H1 (cell line): ENCODE measurements at regions not wholly inside any gene's neighbourhood (a gene's known extent, or its start where the extent isn't known, plus 50 kb on each side); places are given as distances from the start of the nearest gene placed in this dataset.

Source experiments
- CTCF ChIA-PET: fragments of 300-600 bp; sonication (Branson Sonifier 250); formaldehyde crosslinking; loops from one replicate; lab custom pipeline; 2021; ENCODE audit not compliant: partially characterized antibody; lab: Charles Lee
- POLR2A ChIA-PET: fragments of 300-600 bp; sonication (Branson Sonifier 250); formaldehyde crosslinking; loops from one replicate; lab custom pipeline; 2021; ENCODE audit warnings: inconsistent platforms; ENCODE audit not compliant: partially characterized antibody; lab: Charles Lee
- DNase-seq, 2 experiments: peaks; one replicate each; pipeline versions ENCODE4 v3.0.0 to v3.0.0-alpha.2; 2010 to 2022; ENCODE audit warnings: low spot score in 2 of 2, low read depth in 1 of 2, mixed read lengths in 1 of 2
- FAIRE-seq: peaks from 2 replicates; lab custom pipeline; 2011; peaks lifted over from hg19 to GRCh38; lab: Jason Lieb, UNC
- H2AFZ ChIP-seq: 2 replicates; pipeline ENCODE4 v1.8.1; 2012; ENCODE audit warnings: low read length, inconsistent platforms
- H2AK5ac ChIP-seq: 2 replicates; pipeline ENCODE4 v1.6.1; 2013; ENCODE audit warnings: low read depth, low read length
- H2BK120ac ChIP-seq: replicated peaks from 2 replicates; pipeline ENCODE3; 2013; ENCODE audit warnings: low read depth, low read length, inconsistent platforms
- H2BK12ac ChIP-seq: 2 replicates; pipeline ENCODE4 v1.6.1; 2013; ENCODE audit warnings: low read depth, low read length
- H2BK15ac ChIP-seq: 2 replicates; pipeline ENCODE4 v1.6.1; 2013; ENCODE audit warnings: low read length
- H2BK20ac ChIP-seq: 2 replicates; pipeline ENCODE4 v1.6.1; 2013; ENCODE audit warnings: low read length
- H2BK5ac ChIP-seq: 2 replicates; pipeline ENCODE4 v1.6.1; 2013; ENCODE audit warnings: low read depth, low read length
- H3K14ac ChIP-seq: 2 replicates; pipeline ENCODE4 v1.6.1; 2013; ENCODE audit warnings: inconsistent platforms; ENCODE audit not compliant: insufficient read length
- H3K18ac ChIP-seq: 2 replicates; pipeline ENCODE4 v1.6.1; 2013; ENCODE audit warnings: low read length; ENCODE audit errors: extremely low read depth
- H3K23ac ChIP-seq: 2 replicates; pipeline ENCODE4 v1.6.1; 2013; ENCODE audit warnings: inconsistent platforms; ENCODE audit not compliant: insufficient read length
- H3K23me2 ChIP-seq: 2 replicates; pipeline ENCODE4 v1.6.1; 2013; ENCODE audit warnings: low read depth, low read length
- H3K27ac ChIP-seq: 2 replicates; pipeline ENCODE4 v1.6.1; 2011; ENCODE audit warnings: low read depth, low read length, inconsistent platforms
- H3K27me3 ChIP-seq, 4 experiments: replicated peaks in 1 of 4; 1 replicate in 1 of 4; 2 replicates in 3 of 4; pipeline versions ENCODE4 v1.6.1 to v1.8.1; 2011 to 2013; ENCODE audit warnings: low read length in 3 of 4, mild to moderate bottlenecking in 3 of 4, inconsistent platforms in 2 of 4, mixed read lengths in 2 of 4, moderate library complexity in 1 of 4; ENCODE audit not compliant: control insufficient read depth in 3 of 4, insufficient read depth in 3 of 4; ENCODE audit errors: extremely low read depth in 1 of 4
- H3K36me3 ChIP-seq, 4 experiments: 2 replicates each; pipeline versions ENCODE4 v1.6.1 to v1.8.1; 2011 to 2013; ENCODE audit warnings: mild to moderate bottlenecking in 4 of 4, low read length in 3 of 4, moderate library complexity in 2 of 4, control low read depth in 1 of 4, inconsistent platforms in 1 of 4; ENCODE audit not compliant: insufficient read depth in 4 of 4, control insufficient read depth in 2 of 4
- H3K4ac ChIP-seq: replicated peaks from 2 replicates; pipeline ENCODE3; 2013; ENCODE audit warnings: low read length, low read depth, mixed read lengths, inconsistent platforms; ENCODE audit not compliant: insufficient read length
- H3K4me1 ChIP-seq, 4 experiments: replicated peaks in 1 of 4; 1 replicate in 1 of 4; 2 replicates in 3 of 4; pipeline versions ENCODE4 v1.6.1 to v1.8.1; 2011 to 2013; ENCODE audit warnings: low read length in 3 of 4, inconsistent platforms in 2 of 4, mixed read lengths in 1 of 4; ENCODE audit not compliant: insufficient read depth in 4 of 4, control insufficient read depth in 3 of 4
- H3K4me2 ChIP-seq, 2 experiments: 2 replicates each; pipeline versions ENCODE4 v1.6.1 to v1.8.1; 2011 to 2013; ENCODE audit warnings: low read depth in 2 of 2, low read length in 2 of 2, control low read depth in 1 of 2, inconsistent platforms in 1 of 2, mild to moderate bottlenecking in 1 of 2; ENCODE audit not compliant: insufficient read depth in 1 of 2
- H3K4me3 ChIP-seq, 4 experiments: fragments of 200-600, 300-600 bp in 1 of 4; sonication (generic), shearing (Covaris generic), sonication (Bioruptor Twin) in 1 of 4; 2 replicates each; pipeline versions ENCODE4 v1.5.1 to v1.8.1; 2011 to 2016; ENCODE audit warnings: low read length in 4 of 4, low read depth in 3 of 4, control low read depth in 2 of 4, inconsistent platforms in 2 of 4, mild to moderate bottlenecking in 2 of 4, mixed read lengths in 1 of 4, moderate library complexity in 1 of 4; ENCODE audit not compliant: insufficient read depth in 2 of 4; ENCODE audit errors: extremely low read depth in 1 of 4
- H3K56ac ChIP-seq: replicated peaks from 2 replicates; pipeline ENCODE3; 2013; ENCODE audit warnings: low read depth, mild to moderate bottlenecking, mixed read lengths, low read length, inconsistent platforms; ENCODE audit not compliant: insufficient read length
- H3K79me1 ChIP-seq: 2 replicates; pipeline ENCODE4 v1.6.1; 2013; ENCODE audit warnings: low read depth, low read length, control low read depth
- H3K79me2 ChIP-seq, 2 experiments: 2 replicates each; pipeline versions ENCODE4 v1.6.1 to v1.8.1; 2012 to 2013; ENCODE audit warnings: low read length in 2 of 2, mild to moderate bottlenecking in 2 of 2, inconsistent platforms in 1 of 2; ENCODE audit not compliant: insufficient read depth in 2 of 2, control insufficient read depth in 1 of 2
- H3K9ac ChIP-seq, 4 experiments: replicated peaks in 1 of 4; 1 replicate in 1 of 4; 2 replicates in 3 of 4; pipeline versions ENCODE4 v1.6.1 to v1.8.1; 2011 to 2013; ENCODE audit warnings: low read depth in 3 of 4, low read length in 3 of 4, control low read depth in 2 of 4, mild to moderate bottlenecking in 2 of 4, moderate library complexity in 2 of 4, inconsistent platforms in 1 of 4; ENCODE audit errors: extremely low read depth in 1 of 4
- H3K9me3 ChIP-seq, 2 experiments: 2 replicates each; pipeline versions ENCODE4 v1.6.1 to v1.8.1; 2012 to 2013; ENCODE audit warnings: mild to moderate bottlenecking in 2 of 2, moderate library complexity in 2 of 2, control low read depth in 1 of 2, inconsistent platforms in 1 of 2, low read depth in 1 of 2, low read length in 1 of 2, mixed read lengths in 1 of 2; ENCODE audit not compliant: insufficient read depth in 2 of 2
- H4K20me1 ChIP-seq, 2 experiments: replicated peaks in 1 of 2; 2 replicates each; pipeline versions ENCODE3 to v1.8.1; 2011 to 2013; ENCODE audit warnings: inconsistent platforms in 2 of 2, low read length in 2 of 2, mild to moderate bottlenecking in 1 of 2; ENCODE audit not compliant: insufficient read depth in 2 of 2, control insufficient read depth in 1 of 2
- H4K5ac ChIP-seq: 2 replicates; pipeline ENCODE4 v1.6.1; 2013; ENCODE audit warnings: low read length, low read depth, mixed read lengths, inconsistent platforms; ENCODE audit not compliant: insufficient read length
- H4K8ac ChIP-seq: 2 replicates; pipeline ENCODE4 v1.8.0; 2013; ENCODE audit warnings: mild to moderate bottlenecking, moderate library complexity, low read length, inconsistent platforms; ENCODE audit not compliant: insufficient read depth; ENCODE audit errors: extremely low read depth
- H4K91ac ChIP-seq: replicated peaks from 2 replicates; pipeline ENCODE3; 2013; ENCODE audit warnings: low read length, mixed read lengths, inconsistent platforms; ENCODE audit not compliant: insufficient read length
- CBX5 ChIP-seq: fragments of 300-800, 300-1000 bp; sonication (generic); IDR thresholded peaks from 2 replicates; pipeline ENCODE4 v1.7.1; 2016; ENCODE audit warnings: antibody characterized with exemption, low read length, low read depth
- CREB1 ChIP-seq: IDR thresholded peaks from 2 replicates; pipeline ENCODE4 v1.6.1; 2012; ENCODE audit warnings: inconsistent platforms
- CTBP2 ChIP-seq: IDR thresholded peaks from 2 replicates; pipeline ENCODE4 v1.7.0; 2011; ENCODE audit warnings: borderline replicate concordance, mild to moderate bottlenecking, moderate library complexity, mixed read lengths, low read length; ENCODE audit not compliant: insufficient read depth, insufficient read length
- HDAC2 ChIP-seq, 2 experiments: fragments of 300-600 bp in 1 of 2; sonication (generic) in 1 of 2; IDR thresholded peaks; 2 replicates each; pipeline ENCODE4 v1.6.1; 2011 to 2012; ENCODE audit warnings: low read depth in 2 of 2, low read length in 2 of 2, mild to moderate bottlenecking in 2 of 2, moderate library complexity in 2 of 2, borderline replicate concordance in 1 of 2, inconsistent platforms in 1 of 2
- JUND ChIP-seq: IDR thresholded peaks from 2 replicates; pipeline ENCODE4 v1.6.1; 2011; ENCODE audit warnings: mild to moderate bottlenecking, improper control_type of control experiment, low read length
- KDM1A ChIP-seq: fragments of 200-600, 300-600 bp; sonication (generic); IDR thresholded peaks from 2 replicates; pipeline ENCODE4 v1.7.1; 2016; ENCODE audit warnings: mild to moderate bottlenecking, low read length, borderline replicate concordance
- KDM5A ChIP-seq: fragments of 200-600 bp; IDR thresholded peaks from 2 replicates; pipeline ENCODE4 v1.7.1; 2012; ENCODE audit warnings: mild to moderate bottlenecking, low read length, inconsistent platforms, mixed read lengths
- NRF1 ChIP-seq: IDR thresholded peaks from 2 replicates; pipeline ENCODE4 v1.6.1; 2011; ENCODE audit warnings: mild to moderate bottlenecking, low read depth, low read length, improper control_type of control experiment
- PHF8 ChIP-seq: fragments of 200-600 bp; sonication (generic); conservative IDR thresholded peaks from 2 replicates; pipeline ENCODE4 v1.7.1; 2012; ENCODE audit warnings: low read depth, mild to moderate bottlenecking, inconsistent platforms, low read length, moderate library complexity
- RFX5 ChIP-seq: IDR thresholded peaks from 2 replicates; pipeline ENCODE4 v1.6.1; 2011; ENCODE audit warnings: low read depth, low read length, improper control_type of control experiment, borderline replicate concordance
- RNF2 ChIP-seq: fragments of 200-900, 300-1000 bp; sonication (generic); IDR thresholded peaks from 2 replicates; pipeline ENCODE4 v1.7.1; 2016; ENCODE audit warnings: borderline replicate concordance, low read depth, mild to moderate bottlenecking, antibody characterized with exemption, low read length; ENCODE audit not compliant: poor library complexity, severe bottlenecking; ENCODE audit errors: missing control alignments
- SUZ12 ChIP-seq: fragments of 200-600 bp; sonication (generic); IDR thresholded peaks from 2 replicates; pipeline ENCODE4 v1.6.1; 2012; ENCODE audit warnings: mild to moderate bottlenecking, inconsistent platforms, low read length, moderate library complexity, mixed read lengths
- USF2 ChIP-seq: IDR thresholded peaks from 2 replicates; pipeline ENCODE4 v1.6.1; 2011; ENCODE audit warnings: low read length, improper control_type of control experiment
- WGBS, 2 experiments: shearing (Covaris generic) in 1 of 2; methylation state at CpG; one replicate each; pipeline versions ENCODE4 v1.1.6 to v1.1.7; 2013 to 2015; ENCODE audit warnings: low lambda C conversion rate in 2 of 2, mixed read lengths in 2 of 2, inconsistent platforms in 1 of 2, low coverage in 1 of 2, missing lambda C conversion rate in 1 of 2; ENCODE audit not compliant: insufficient replicate concordance in 2 of 2, insufficient coverage in 1 of 2, insufficient read length in 1 of 2; ENCODE audit errors: extremely low coverage in 1 of 2, missing lambda C conversion rate in 1 of 2; 5-methylcytosine and 5-hydroxymethylcytosine counted together

GRCh38 chr22:49486225-49486624, 341.4 kb downstream of the BRD1 start:
- WGBS, 2 experiments = 88% methylated on average over 7 of the region's 7 CpGs; no CpG with 5 or more reads in 1 of the 2 experiments
- H2BK15ac ChIP-seq = no peak overlapping the region
- TF ChIP-seq KDM1A = no peak
- TF ChIP-seq SUZ12 = no peak
- no peak for TF ChIP-seq HDAC2 (IDR thresholded peaks at IDR 0.05; ENCODE audit: borderline replicate concordance in 1 of 2, low read depth in 2 of 2, low read length in 2 of 2)
- TF ChIP-seq PHF8 = no peak
- no peak for TF ChIP-seq KDM5A
- no peak for TF ChIP-seq CTBP2
- no peak for TF ChIP-seq RFX5
- TF ChIP-seq RNF2 = no peak
- no peak for TF ChIP-seq NRF1
- TF ChIP-seq CBX5 = no peak
- no peak for TF ChIP-seq CREB1
- TF ChIP-seq USF2 = no peak
- TF ChIP-seq JUND = no peak

More at GRCh38 chr22:49486225-49486624, 341.4 kb downstream of the BRD1 start:
- Histone ChIP-seq H3K18ac (no peak overlapping the region), H2BK5ac (no peak overlapping the region), H3K27ac (no peak overlapping the region), H3K14ac (no peak overlapping the region), H2BK120ac (no peak overlapping the region), H3K23ac (no peak overlapping the region), H3K27me3 (no peaks in the 10 kb centered on the region), H3K4me3 (no peak overlapping the region), H4K20me1 (no peaks in the 10 kb centered on the region), H2AFZ (no peak overlapping the region), H3K9me3 (no peaks in the 10 kb centered on the region), H3K4me1 (peaks cover 0 to 24% (median 14%) of the 10 kb centered on the region in 4 experiments; a peak in 5 of 7 replicates), H4K8ac (no peak overlapping the region), H2BK12ac (0 out of 2 replicates have a peak overlapping the region, but pooled peaks have one; percentile 18), H2AK5ac (peak overlapping the region; percentile 82; the same call in 1 of the 2 replicates), H3K23me2 (peaks cover 3% of the 10 kb centered on the region; the same call in 1 of the 2 replicates), H3K36me3 (no peaks in the 10 kb centered on the region), H2BK20ac (peak overlapping the region; percentile 61; the same call in 1 of the 2 replicates), H3K4me2 (no peak overlapping the region), H3K79me1 (no peaks in the 10 kb centered on the region), H3K9ac (no peak overlapping the region), H3K4ac (no peak overlapping the region), H4K5ac (no peak overlapping the region), H4K91ac (peak overlapping the region; percentile 84), H3K79me2 (no peaks in the 10 kb centered on the region), H3K56ac (no peak overlapping the region)
- POLR2A ChIA-PET = no interaction called here
- FAIRE-seq = no peak
- CTCF ChIA-PET = no interaction called here
- no peak for DNase-seq
